Hepatic stellate cell (primary cell): ENCODE measurements at regions not wholly inside any gene's neighbourhood (a gene's known extent, or its start where the extent isn't known, plus 50 kb on each side); places are given as distances from the start of the nearest gene placed in this dataset.
"Not testable (repeated sequence)": the region's sequence is repeated elsewhere in the genome, so short reads cannot be mapped to it uniquely, and the experiment has no call there.

Source experiments
- DNase-seq: peaks from one replicate; pipeline ENCODE4 v3.0.0; 2011; ENCODE audit warnings: low spot score

DNA sequence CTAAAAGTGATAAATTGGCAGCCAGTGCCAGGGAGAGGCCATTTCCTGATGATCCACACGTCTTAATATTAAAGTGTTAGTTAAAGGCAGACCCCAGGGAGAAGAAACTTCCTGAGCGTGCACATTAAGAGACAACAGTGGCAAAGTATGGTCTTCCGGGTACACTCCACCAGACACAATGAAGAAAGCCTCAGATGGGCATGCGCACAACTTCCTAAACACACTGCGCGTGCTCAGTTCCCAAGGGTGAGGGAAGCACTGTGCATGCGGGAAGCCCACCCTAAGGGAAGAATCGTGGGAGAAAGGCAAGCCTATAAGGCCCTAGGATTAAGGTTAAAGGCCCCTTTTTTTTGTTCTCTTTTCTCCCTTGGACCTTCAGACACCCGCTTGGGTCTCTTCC, 140.7 kb upstream of the CDKN3 start:
- no peak for DNase-seq

DNA sequence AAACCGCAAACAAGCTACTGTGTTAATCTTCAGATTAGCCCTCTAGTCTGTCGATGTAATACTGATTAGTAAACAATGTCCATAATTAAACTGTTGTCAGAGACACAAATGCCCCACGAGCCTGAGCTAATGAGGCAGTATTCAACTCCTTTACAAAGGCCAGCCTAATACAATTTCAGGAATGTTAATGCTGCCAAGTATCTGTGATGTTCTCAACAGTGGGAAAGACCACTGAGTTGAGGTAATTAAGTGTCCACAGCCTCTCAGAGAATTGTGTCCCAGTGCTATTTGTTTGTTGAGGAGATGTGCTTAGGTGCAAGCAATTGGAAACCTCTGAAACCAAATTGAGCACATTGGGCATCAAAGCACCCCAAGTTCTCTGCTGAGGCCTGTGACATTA, 139.4 kb upstream of the CDKN3 start:
- DNase-seq: no peak

DNA sequence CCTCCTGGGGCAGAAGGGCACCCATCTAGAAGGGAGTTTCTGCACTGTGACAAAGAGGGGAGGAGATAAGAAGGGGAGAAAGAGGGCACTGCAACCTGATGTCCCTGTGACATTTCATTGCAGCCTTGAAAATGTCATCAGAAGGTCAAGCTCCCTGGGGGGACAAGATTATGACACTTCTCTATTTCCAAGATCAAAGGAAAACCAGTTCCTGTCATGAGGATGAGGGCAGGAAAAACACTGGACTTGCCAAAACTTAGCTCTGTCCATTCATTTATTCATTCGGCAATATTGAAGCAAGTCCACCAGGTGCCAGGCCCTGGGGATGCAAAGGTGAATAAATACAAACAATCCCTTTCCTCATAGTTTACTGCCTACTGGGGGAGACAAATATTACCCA, 138.4 kb upstream of the CDKN3 start:
- no peak for DNase-seq

DNA sequence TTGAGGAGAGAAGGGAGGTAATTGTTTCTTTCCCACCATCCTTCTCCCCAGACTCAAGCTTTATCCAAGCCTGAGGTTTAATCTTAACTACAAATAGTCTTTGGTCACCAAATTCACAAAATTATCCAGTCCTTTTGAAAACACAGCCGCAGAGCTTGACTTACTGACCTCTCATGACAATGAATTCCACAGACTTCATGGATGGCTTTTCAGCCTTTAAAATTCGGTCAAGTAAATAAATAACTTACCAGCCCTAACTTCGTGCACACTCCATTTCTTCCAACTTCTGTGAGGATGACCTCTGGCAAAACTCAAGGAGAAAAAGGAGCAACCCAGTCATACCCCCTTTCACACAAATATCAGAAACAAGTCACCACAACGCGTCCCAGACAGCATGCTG, 137.0 kb upstream of the CDKN3 start:
- no peak for DNase-seq

DNA sequence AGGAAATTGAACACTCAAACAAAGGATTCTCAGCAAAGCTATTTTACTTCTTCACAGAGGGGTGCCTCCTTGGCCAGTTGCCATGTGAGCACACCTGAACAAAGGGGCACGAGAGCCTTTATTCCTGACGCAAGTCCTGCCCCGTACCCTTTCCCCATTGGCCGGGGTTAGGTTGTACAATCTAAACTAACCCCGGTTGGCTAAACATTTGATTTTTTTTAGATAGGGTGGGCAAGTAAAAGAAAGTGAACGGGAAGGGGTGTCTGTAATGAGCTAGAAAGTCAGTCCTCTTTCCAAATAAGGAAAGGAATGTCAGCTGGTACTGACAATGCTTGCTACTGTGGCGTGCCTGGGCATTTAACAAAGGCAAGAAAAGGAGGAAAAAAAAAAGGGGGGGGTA, 135.5 kb upstream of the CDKN3 start:
- DNase-seq: no peak

DNA sequence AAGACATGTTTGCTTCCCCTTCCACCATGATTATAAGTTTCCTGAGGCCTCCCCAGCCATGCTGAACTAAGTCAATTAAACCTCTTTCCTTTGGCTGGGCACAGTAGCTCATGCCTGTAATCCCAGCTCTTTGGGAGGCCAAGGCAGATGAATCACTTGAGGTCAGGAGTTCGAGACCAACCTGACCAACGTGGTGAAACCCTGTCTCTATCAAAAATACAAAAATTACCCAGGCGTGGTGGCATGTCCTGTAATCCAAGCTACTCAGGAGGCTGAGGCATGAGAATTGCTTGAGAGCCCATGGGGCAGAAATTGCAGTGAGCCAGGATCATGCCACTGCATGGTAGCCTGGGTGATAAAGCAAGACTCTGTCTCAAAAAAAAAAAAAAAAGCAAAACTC, 130.2 kb upstream of the CDKN3 start:
- not testable (repeated sequence) for DNase-seq

DNA sequence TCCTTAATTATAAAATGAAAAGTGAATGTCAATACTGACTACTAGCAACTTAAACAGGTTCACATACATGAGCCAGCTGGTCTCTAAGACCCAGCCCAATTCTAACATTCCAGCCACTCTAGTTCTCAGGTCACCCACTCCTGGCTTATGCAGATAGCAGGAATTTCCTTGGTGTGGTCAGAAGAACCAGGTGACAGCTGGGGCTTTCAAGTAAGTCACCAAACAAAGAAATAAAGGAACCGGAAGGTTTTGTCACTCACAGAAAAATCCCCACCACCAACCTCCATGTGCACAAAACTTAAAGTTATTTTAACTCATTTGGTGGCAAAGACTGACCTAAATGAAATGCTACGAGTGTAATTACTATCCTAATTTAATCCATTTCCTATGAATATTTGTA, 129.6 kb upstream of the CDKN3 start:
- DNase-seq: no peak

DNA sequence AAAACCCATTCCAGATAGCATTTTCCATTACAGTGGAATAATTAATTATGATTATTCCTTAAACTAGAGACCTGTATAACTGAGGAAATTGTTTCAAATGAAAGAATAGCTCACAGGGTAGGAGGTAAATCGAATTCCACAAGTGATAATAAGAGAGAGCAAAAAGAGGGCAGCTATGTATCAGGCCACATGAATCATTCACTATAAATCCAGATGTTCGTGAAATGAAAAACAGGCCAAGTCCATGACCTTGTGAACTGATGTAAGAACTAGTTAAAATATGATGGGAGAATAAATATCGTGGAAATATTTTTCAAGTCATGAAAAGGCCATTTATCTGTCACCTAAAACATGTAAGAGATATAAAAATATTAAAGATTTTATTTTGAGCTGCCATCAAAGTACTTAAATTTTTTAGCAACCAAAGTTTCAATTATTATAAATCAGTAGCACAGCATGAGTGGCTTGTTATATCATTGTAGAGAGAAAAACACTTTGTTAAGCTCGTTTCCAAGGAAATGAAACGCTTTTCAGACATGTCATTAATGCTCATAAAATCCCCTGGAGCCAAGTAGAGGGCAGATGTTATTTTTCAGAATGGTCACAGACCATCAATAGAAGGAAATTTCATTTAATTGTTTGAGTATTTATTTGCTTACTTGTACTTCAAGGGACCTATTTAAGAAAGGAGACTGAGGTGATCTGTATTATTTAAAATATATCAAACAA, 120.6 kb upstream of the CDKN3 start:
- DNase-seq: no peak

DNA sequence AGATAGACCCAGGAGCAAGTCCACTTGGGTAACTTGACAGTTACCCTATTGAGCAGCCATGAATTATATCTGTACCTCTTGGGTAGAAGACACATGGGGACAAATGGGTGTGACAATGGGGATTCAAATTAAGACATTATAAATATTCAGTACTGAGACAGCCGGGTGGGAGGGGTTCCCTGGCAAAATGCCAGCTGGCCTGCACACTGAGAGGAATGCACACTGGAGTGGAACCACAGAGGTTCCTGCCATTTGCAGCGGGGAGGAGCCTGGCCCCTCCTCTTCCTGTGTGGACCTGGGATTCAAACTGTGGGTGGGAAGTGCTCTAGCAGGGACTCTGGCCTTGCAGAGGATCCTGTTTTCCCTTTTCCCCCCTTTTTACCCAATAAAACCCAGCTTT, 118.7 kb upstream of the CDKN3 start:
- no peak for DNase-seq

DNA sequence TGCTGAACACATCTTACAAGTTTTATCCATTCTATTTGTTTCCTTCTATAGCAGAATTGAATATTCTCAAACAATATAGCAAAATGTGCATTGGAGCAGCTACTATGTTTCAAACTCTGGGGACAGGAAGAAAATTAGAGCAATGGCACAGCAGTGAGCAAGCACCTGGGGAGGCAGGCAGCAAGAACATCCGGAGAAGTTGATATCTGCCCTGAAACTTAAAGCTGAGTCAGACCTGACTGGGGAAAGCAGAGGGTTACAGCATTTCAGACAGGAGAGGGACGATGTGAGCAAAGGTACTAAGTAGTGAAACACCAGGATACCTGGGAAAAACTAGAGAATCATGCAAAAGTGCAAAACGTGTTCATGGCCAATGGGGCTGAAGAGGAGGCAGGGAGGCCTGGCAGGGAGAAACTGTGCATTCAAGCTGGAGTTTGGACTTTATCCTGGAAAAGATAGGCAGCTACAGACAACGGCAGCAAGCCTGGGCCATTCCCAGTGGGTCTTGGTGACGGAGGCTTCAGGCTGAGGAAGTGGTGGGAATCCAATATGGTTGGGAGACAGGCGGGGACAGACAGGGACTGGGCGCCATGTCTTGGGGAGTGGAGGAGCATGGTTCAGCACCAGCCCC, 118.0 kb upstream of the CDKN3 start:
- DNase-seq: no peak

DNA sequence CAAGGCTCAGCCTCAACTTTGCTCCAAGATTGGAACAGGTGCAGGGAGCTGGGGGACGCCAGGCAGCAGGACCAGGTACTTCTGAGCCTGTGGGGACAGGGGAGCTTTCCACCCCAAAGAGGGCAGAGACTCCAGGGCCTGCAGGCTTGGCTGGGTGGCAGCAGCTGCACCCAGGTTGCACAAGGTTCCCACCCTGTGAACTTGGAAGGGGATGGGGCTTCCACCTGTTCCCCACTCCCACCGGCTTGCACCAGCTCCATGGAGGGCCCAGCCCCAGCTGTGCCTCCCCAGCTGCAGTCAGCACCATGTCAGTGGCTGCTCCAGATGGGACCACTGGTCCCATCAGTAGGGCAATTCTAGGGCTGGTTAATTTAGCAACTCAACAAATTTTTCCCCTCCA, 114.0 kb upstream of the CDKN3 start:
- no peak for DNase-seq

DNA sequence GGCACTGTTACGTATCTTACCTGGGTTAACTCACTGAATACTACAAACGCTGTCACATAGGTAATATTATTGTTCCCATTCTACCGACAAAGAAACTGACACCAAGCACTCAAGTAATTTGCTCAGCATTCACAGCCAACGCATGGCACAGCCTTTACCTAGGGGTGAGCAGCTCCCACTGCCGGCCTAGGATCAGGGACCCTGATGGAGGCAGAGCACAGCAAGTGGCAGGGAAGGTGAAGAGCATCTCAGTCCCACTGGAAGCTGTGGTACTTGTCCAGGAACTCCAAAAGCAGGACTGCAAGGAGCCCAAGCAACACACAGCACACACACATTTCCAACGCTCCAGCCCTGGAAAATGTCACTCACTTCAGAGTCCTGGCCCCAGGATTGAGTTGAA, 111.8 kb upstream of the CDKN3 start:
- DNase-seq: no peak

DNA sequence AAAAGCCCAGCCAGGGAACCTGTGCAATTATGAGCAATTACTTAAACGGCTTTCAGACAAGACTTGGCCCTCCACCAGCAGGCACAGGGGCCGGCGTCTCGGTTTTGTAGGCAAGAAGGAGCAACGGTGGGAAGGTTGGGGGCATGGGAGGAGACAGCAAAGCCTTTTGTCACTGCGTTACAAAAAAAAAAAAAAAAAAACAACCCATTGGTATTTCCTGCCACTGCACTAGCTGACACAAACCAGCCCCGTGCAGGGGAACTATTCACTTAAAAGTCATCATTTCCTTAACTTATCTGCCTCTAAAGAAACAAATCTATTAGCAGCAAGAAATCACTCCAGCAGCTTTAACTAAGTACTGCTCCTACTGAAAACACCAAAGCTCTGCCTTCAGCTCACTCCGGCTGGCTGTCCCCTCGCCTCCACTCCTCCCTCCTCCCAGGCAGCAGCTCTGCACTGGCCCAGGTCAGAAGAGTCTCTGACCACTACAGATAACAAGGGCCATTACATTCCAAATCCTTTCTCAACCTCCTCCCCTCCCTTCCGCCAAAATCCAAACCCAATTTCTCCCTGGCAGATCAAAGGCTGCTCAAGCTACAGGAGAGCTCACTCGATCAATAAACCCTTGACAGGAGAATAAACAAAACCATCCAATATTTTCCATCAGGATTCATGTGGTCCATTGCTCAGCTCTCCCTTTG, 105.2 kb upstream of the CDKN3 start:
- DNase-seq: no peak

DNA sequence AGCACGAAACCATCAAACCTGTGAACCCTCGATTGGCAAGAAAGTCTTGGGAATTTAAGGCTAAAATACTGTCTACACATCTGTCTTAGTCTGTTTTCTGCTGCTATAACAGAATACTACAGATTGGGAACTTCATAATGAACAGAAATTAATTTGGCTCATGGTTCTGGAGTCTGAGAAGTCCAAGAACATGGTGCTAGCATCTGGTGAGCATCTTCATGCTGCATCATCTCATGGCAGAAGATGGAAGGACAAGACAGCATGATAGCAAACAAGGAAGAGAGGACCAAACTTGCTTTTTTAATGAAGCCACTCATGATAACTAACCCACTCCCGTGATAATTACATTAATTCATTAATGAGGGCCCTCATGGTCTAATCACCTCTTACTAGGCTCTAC, 102.0 kb upstream of the CDKN3 start:
- DNase-seq: no peak

DNA sequence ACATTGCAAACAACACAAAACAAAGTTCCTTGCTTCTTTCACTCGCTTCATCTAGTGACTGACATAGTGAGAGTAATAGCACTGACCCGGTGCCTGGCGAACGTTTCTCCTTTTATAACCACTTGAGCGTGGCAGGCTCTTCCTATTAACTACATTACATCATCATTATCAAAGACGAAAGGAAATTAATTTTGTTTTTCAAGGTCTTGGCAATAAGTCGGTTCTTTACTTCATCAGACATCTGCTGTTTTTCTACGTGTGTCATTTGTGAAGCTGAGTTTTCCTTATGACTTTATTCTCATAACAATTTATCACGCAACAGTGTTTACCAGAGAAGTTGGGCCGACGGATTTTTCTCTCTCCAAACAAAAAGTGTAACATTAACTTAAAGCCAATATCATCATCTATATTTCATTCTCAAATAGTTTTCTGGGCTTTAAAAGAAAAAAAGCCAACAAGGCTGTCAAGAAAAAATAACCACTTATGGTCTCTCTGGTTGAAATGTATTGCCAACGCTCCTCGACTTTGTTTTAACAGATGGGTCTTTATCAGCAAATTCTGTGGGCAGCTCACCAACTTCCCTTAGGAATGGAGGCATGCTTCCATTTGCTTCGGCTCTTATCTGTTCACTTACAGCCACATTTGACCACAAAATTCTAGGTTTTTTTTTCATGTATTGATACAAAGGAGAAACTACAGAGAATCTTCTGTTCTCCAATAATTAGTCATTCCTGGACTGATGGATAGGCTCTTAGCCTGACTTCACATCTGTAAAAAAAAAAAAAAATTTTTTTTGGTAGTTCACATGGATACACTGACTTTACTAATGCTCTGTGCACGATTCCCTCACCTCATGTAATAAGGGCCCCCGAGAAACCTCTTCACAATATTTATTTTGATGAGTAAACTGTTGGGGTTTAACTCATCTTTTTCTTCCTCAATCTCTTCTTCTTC, 97.1 kb upstream of the CDKN3 start:
- no peak for DNase-seq

DNA sequence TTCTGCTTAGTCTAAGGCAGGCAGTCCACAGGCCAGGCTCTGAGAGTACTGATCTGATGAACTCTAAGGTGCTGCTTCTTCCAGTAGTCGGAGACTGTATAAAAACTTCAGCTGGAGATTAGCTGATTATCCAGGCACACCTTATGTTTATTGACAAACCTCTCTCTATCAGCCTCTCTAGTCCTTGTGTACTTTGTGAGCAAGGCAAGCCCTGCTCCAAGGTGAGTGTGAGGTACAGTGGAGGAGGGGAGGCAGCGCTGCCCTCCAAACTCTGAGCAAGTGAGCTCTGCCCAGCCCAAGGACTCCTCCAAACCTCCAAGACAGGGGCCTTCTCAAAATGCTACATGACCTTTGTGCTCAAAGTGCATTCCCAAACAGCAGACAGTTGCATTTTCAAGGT, 95.9 kb upstream of the CDKN3 start:
- DNase-seq: no peak

DNA sequence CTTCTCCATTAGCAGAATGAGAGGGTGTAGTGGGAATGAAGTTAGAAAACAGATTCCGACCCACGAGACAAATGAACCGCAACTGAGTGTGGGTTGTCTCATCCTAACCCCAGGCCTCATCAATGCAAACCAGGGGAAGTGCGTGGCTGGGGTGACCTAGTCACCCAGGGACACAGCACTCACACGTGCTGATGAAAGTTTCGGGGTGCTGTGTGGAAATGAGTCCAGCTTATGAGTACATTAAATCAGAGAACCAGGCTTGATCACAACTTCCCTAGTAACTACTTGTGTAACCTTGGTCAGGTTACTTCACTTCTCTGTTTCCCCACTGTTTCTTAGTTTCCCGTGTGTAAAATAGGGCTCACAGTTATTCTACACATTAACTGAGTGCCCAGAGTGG, 95.4 kb upstream of the CDKN3 start:
- no peak for DNase-seq

DNA sequence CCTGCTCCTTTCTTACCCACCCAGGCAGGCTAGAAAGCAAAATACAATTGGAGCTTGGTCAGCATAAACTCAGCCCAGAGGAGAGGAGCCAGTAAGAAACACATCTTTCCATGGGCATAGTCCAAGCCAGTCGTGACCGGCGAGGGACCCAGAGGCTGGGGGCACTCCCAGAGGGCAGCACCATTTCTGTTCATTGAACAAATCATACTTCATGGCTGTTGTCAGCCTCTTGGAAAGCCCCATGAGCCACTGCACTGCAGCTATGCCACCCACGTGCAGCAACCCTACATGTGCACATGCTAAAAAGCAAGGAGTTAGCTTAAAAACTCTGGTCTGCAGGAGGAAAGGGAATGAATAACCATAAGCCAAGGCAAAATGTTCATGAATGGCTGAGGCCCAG, 90.0 kb upstream of the CDKN3 start:
- DNase-seq: no peak

DNA sequence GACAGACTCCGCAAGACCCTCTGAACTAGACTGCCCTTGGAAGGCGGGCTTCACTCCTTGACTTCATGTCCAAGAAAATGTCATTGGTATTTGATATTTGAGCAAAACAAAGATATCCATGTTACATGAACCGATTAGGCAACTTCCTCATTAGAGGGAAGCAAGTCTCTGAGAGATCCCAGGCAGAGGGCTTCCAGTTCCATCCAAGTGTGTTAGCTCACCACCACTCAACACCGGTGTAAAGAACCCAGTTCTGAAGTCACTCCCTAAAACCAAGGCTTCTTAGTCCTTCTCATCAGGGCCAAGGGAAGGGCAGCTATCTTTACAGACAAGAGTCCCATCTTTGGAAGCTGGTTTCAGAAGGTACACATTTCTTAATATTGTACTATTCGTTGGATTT, 87.2 kb upstream of the CDKN3 start:
- no peak for DNase-seq

DNA sequence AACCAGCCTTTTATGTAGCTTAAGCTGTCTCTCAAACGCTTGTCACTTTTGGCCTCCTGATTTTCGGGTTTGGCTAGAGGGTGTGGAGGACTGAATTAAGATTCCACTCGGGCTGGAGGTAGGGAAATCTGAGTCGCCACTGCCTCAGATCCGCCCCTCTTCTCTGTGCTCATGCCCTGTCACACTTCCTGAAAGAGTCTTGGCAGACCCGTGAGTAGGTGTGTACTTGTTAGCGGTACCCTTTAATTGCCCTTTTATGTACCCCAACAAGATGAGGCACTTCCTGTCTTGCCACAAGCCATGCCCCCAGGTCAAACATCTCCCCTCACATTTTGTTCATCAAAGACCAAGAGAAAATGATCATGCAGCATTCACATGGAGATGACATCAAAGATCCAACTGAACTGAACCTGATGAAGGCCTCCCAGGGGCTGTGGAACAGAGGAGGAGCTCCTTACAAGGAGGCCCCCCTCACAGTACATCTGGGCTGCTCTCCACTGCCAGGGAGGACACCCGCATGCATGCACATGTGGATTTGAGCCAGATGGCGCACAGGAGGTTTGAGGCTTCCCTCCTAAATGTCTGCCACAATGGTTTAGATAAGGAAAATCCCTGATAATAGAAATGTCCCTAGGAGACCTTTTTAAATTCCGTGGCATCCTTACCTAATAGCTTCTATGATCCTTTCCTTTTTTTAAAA, 86.5 kb upstream of the CDKN3 start:
- DNase-seq: no peak

DNA sequence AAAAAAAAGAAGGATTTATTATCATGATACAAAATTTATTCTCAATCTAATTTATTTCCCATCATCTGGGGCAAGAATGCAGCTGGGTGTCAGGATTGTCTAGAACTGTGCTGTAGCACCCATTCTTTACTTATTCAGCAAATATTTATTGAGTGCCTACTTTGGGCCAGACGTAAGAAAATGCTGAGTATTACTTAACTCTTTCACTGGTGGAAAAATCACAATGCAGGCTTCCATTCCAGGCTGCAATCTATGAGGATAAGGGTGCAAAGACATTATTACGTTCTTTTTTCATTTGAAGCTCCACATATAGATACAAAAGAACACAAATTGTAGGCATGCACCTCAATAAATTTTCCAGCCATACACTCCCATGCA, 86.0 kb upstream of the CDKN3 start:
- no peak for DNase-seq
